ENCODE measurements at regions not wholly inside any gene's neighbourhood (a gene's known extent, or its start where the extent isn't known, plus 50 kb on each side); places are given as distances from the start of the nearest gene placed in this dataset.

DNA sequence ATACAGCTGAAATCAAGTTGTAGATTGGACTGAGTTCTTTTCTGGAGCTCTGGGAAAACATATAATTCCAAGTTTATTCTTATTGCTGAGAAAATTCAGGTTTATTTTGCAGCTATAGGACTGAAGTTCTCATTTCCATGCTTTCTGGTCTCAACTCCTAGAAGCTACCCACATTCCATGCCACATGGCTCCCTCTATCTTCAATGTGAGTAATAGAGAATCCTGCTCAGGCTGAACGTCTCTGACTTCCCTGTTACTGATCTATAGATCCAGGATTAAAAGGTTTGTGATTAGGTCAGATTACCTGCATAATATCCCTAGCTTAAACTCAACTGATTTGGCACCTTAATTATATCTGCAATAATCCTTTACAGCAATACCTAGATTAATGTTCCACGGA is 453.8 kb upstream of the MC4R start:
- no peak for DNase-seq (ENCODE audit: low read depth)
- H3K4me3 ChIP-seq (ENCODE audit: low read length), result no peak overlapping the region
- TF ChIP-seq, protein P1, sequence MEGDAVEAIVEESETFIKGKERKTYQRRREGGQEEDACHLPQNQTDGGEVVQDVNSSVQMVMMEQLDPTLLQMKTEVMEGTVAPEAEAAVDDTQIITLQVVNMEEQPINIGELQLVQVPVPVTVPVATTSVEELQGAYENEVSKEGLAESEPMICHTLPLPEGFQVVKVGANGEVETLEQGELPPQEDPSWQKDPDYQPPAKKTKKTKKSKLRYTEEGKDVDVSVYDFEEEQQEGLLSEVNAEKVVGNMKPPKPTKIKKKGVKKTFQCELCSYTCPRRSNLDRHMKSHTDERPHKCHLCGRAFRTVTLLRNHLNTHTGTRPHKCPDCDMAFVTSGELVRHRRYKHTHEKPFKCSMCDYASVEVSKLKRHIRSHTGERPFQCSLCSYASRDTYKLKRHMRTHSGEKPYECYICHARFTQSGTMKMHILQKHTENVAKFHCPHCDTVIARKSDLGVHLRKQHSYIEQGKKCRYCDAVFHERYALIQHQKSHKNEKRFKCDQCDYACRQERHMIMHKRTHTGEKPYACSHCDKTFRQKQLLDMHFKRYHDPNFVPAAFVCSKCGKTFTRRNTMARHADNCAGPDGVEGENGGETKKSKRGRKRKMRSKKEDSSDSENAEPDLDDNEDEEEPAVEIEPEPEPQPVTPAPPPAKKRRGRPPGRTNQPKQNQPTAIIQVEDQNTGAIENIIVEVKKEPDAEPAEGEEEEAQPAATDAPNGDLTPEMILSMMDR (conservative IDR thresholded peaks at IDR 0.05; ENCODE audit: low read length), result no peak

DNA sequence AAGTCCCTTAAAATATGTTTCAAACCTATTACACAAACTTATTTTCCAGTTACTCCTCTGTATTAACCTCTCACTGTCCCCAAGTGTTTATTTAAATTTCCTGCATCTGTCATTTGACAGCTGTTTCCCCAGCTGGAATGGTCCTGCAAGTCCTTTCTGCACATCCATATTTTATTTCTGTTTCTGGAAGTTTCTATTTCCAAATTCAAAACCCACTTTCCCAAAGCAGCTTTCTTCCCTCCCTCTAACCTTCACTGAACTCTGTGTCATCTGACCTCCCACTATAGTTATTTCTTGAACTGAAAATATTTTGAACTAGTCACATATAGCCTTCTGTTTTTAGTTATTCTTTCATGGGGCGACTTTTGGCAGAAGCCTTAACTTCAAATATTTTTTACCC is 459.4 kb upstream of the MC4R start:
- no peak for DNase-seq (ENCODE audit: low read depth)
- H3K4me3 ChIP-seq (ENCODE audit: low read length), result no peak overlapping the region
- TF ChIP-seq, protein P1 (conservative IDR thresholded peaks at IDR 0.05; ENCODE audit: low read length), result no peak

DNA sequence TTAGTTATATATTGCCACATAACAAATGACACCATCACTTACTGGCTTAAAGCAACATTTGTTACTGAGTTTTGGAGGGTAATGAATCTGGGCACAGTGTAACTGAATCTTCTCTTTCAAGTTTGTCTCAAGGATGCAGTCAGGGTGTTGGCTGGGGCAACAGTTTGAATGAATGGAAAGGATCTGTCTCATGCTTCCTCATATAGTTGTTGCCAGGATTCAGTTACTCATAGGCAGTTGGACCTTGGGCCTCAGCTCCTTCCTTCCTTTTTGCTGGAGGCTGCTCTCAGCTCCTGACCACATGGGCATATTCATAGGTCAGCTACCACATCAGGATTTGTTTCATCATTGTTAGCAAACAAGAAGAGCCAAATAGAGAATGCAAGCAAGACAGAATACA is 466.1 kb upstream of the MC4R start:
- DNase-seq (ENCODE audit: low read depth), result no peak
- no peak overlapping the region for H3K4me3 ChIP-seq (ENCODE audit: low read length)
- TF ChIP-seq, protein P1 (conservative IDR thresholded peaks at IDR 0.05; ENCODE audit: low read length), result no peak

DNA sequence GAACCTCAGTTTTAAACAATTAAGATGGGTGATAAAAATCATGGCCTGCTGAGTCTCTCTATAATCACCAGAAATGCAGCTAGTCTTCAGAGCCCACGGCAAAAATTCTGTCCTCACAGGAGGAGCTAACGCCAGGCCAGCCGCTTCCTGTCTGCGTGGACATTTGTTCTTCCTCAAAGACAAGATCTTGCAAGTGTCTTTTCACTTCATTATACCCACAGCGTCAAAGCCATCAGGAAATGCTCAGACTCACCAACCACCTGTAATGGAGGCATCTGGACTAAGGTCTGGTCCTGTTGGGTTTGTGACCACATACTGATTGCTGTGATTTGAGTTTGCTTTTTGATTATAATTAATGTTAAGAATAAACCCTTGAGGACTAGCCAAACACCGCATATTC is 473.8 kb upstream of the MC4R start:
- H3K4me3 ChIP-seq (ENCODE audit: low read length), result no peak overlapping the region
- TF ChIP-seq, protein P1 (conservative IDR thresholded peaks at IDR 0.05; ENCODE audit: low read length), result no peak
- DNase-seq (ENCODE audit: low read depth), result no peak

DNA sequence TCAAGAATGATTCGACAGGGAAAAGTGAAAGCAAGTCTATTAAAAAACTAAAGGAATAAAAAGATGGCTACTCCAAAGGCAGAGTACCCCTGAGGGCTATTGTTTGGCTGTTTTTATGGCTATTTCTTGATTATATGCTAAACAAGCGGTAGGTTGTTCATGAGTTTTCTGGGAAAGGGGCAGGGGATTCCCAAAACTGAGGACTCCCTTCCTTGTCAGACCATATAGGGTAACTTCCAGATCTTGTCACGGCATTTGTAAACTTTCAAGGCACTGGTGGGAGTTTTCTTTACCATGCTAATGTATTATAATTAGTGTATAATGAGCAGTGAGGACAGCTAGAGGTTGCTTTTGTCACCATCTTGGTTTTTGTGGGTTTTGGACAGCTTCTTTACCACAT is 474.9 kb upstream of the MC4R start:
- no peak for DNase-seq (ENCODE audit: low read depth)
- TF ChIP-seq, protein P1 (conservative IDR thresholded peaks at IDR 0.05; ENCODE audit: low read length), result no peak
- no peak overlapping the region for H3K4me3 ChIP-seq (ENCODE audit: low read length)

DNA sequence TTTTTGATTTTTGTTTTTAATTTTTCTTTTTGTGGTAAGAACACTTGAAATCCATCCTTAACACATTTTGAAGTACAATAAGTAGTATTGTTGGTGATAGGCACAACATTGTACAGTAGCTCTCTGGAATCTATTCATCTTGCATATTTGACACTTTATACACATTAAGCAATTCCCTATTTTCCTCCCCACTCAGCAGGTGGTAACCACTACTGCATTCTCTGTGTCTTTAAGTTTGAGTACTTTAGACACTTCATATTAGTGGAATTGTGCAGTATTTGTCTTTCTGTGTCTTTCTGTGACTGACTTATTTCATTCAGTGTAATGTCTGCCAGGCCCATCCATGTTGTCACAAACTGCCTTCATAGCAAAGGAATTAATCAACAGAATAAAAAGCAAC is 471.7 kb upstream of the CDH20 start:
- DNase-seq (ENCODE audit: low read depth), result no peak
- TF ChIP-seq, protein P1 (conservative IDR thresholded peaks at IDR 0.05; ENCODE audit: low read length), result no peak
- H3K4me3 ChIP-seq (ENCODE audit: low read length), result no peak overlapping the region

DNA sequence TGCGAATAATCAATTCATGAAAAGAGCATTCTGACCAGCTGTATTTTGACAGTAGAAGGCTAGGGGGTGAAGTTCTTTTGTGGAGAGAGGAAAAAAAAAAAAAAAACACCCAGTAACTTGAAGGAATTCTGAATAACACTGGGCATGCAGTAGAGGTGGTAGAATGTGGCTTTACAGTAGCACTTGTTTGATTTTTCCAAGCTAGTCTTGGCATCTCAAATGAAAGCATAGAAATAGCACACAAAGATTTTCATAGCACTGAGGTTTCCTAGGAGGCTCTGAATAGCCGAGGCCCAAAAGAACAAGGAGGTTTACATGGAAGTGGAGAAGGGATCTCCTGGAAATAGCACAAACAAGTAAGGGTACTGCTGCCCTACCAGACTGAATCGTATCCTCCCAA is 470.2 kb upstream of the CDH20 start:
- DNase-seq (ENCODE audit: low read depth), result no peak
- TF ChIP-seq, protein P1 (conservative IDR thresholded peaks at IDR 0.05; ENCODE audit: low read length), result no peak
- H3K4me3 ChIP-seq (ENCODE audit: low read length), result no peak overlapping the region
